Loucy (cell line): ENCODE measurements at regions not wholly inside any gene's neighbourhood (a gene's known extent, or its start where the extent isn't known, plus 50 kb on each side); places are given as distances from the start of the nearest gene placed in this dataset.

ENCODE experiments used
- H2AFZ ChIP-seq: fragments of 200-600 bp; sonication (generic); 2 replicates; pipeline ENCODE4 v1.6.0; 2016; ENCODE audit warnings: antibody characterized with exemption, mild to moderate bottlenecking, low read length, moderate library complexity
- H3F3A ChIP-seq: fragments of 200-600 bp; 2 replicates; pipeline ENCODE4 v1.6.0; 2016; ENCODE audit warnings: antibody characterized with exemption, low read depth, mild to moderate bottlenecking
- H3K27me3 ChIP-seq: fragments of 200-600 bp; sonication (generic); 2 replicates; pipeline ENCODE4 v1.6.1; 2014; ENCODE audit warnings: low read length, mild to moderate bottlenecking; ENCODE audit not compliant: insufficient read depth, poor library complexity, severe bottlenecking
- H3K36me3 ChIP-seq: fragments of 200-600 bp; sonication (generic); 2 replicates; pipeline ENCODE4 v1.6.1; 2016; ENCODE audit warnings: low read length; ENCODE audit not compliant: insufficient read depth
- H3K4me1 ChIP-seq: fragments of 200-600 bp; sonication (generic); 2 replicates; pipeline ENCODE4 v1.5.1; 2014; ENCODE audit warnings: low read length, mild to moderate bottlenecking; ENCODE audit not compliant: insufficient read depth, poor library complexity, severe bottlenecking
- H3K4me2 ChIP-seq: fragments of 200-600 bp; sonication (generic); 2 replicates; pipeline ENCODE4 v1.6.0; 2014; ENCODE audit warnings: antibody characterized with exemption, low read length, low read depth, mild to moderate bottlenecking; ENCODE audit not compliant: poor library complexity, severe bottlenecking
- H3K4me3 ChIP-seq: fragments of 200-600 bp; sonication (generic); 2 replicates; pipeline ENCODE4 v1.5.1; 2014; ENCODE audit warnings: low read length, mild to moderate bottlenecking, mixed read lengths; ENCODE audit not compliant: poor library complexity, severe bottlenecking
- H3K79me2 ChIP-seq: fragments of 200-600 bp; sonication (generic); 2 replicates; pipeline ENCODE4 v1.6.1; 2014; ENCODE audit warnings: low read length; ENCODE audit not compliant: insufficient read depth
- H3K9ac ChIP-seq: fragments of 200-600 bp; sonication (generic); 2 replicates; pipeline ENCODE4 v1.6.0; 2014; ENCODE audit warnings: mild to moderate bottlenecking, low read depth, low read length, moderate library complexity; ENCODE audit not compliant: poor library complexity, severe bottlenecking
- H3K9me2 ChIP-seq: fragments of 200-600 bp; sonication (generic); replicated peaks from 2 replicates; pipeline ENCODE4 v1.6.1; 2016; ENCODE audit warnings: low read depth, low read length, mixed read lengths
- H3K9me3 ChIP-seq: fragments of 200-600 bp; sonication (generic); 2 replicates; pipeline ENCODE4 v1.6.1; 2014; ENCODE audit warnings: mild to moderate bottlenecking, antibody characterized with exemption, low read length, low read depth; ENCODE audit not compliant: insufficient read depth
- H4K20me1 ChIP-seq: fragments of 200-600 bp; sonication (generic); 2 replicates; pipeline ENCODE4 v1.6.0; 2014; ENCODE audit warnings: antibody characterized with exemption, low read length, mild to moderate bottlenecking; ENCODE audit not compliant: insufficient read depth, poor library complexity, severe bottlenecking
- CTCF ChIP-seq: fragments of 200-600 bp; sonication (generic); conservative IDR thresholded peaks from 2 replicates; pipeline ENCODE4 v1.5.1; 2014; ENCODE audit warnings: mild to moderate bottlenecking, antibody characterized with exemption, low read length
- EZH2phosphoT487 ChIP-seq: fragments of 200-600 bp; IDR thresholded peaks from 2 replicates; pipeline ENCODE4 v1.6.1; 2018; ENCODE audit warnings: antibody characterized with exemption, mild to moderate bottlenecking, moderate library complexity, borderline replicate concordance

DNA sequence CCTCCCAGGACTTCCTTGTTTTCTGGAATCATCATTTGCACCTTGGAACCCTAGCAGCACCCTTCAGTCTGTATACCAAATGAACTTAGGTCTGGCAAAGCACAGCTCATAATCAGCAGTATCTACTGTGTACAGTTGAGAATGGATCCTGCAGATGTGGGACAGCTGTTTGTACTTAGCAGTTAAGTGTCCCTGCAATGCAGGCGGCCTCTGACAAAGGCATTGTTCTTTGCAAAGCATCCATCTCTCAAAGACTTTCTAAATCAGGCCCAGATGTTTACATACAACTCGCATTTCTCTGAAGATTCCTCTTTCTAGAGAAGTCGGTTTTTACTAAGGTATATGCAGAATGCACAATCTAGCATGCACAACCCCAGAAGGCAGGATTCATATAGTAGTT lies 170.5 kb upstream of the RBM19 start:
- H3K9me2 ChIP-seq = no peaks in the 10 kb centered on the region
- no peaks in the 10 kb centered on the region; the same call in 1 of the 2 replicates for H3K9me3 ChIP-seq
- no peak overlapping the region for H3K4me3 ChIP-seq
- no peaks in the 10 kb centered on the region for H3K36me3 ChIP-seq
- no peak overlapping the region for H2AFZ ChIP-seq
- no peak overlapping the region for H3K9ac ChIP-seq
- H3K4me2 ChIP-seq = no peak overlapping the region
- no peaks in the 10 kb centered on the region for H3K79me2 ChIP-seq
- no peaks in the 10 kb centered on the region for H3K4me1 ChIP-seq
- no peaks in the 10 kb centered on the region for H3K27me3 ChIP-seq
- no peaks in the 10 kb centered on the region for H3F3A ChIP-seq
- TF ChIP-seq EZH2phosphoT487 (no peak), CTCF (no peak)
- H4K20me1 ChIP-seq = no peaks in the 10 kb centered on the region

DNA sequence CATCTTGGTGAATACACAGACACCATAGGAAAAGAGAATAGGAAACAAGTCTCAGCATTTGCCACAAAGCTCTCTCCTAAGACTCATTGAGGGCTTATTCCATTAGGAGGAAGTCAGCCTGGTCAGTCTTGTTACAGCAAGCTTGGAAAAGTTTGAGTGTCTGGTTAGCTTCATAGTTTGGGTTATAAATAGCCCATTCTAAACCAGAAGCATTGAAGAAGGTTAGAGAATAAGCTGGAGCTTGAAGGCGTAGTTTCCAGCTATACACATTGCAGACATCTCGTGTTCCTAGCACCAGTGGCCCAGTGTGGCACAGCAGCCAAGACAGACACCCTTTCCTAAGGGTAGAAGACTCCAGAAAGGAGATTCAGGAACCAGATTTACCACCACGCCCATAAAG lies 168.8 kb upstream of the RBM19 start:
- Histone ChIP-seq H2AFZ (no peak overlapping the region), H4K20me1 (no peaks in the 10 kb centered on the region), H3K36me3 (no peaks in the 10 kb centered on the region), H3K9me2 (no peaks in the 10 kb centered on the region), H3K9ac (no peak overlapping the region), H3K4me3 (no peak overlapping the region), H3K4me1 (no peaks in the 10 kb centered on the region), H3K9me3 (no peaks in the 10 kb centered on the region), H3F3A (no peaks in the 10 kb centered on the region), H3K4me2 (no peak overlapping the region), H3K79me2 (no peaks in the 10 kb centered on the region), H3K27me3 (no peaks in the 10 kb centered on the region)
- no peak for TF ChIP-seq EZH2phosphoT487
- no peak for TF ChIP-seq CTCF

DNA sequence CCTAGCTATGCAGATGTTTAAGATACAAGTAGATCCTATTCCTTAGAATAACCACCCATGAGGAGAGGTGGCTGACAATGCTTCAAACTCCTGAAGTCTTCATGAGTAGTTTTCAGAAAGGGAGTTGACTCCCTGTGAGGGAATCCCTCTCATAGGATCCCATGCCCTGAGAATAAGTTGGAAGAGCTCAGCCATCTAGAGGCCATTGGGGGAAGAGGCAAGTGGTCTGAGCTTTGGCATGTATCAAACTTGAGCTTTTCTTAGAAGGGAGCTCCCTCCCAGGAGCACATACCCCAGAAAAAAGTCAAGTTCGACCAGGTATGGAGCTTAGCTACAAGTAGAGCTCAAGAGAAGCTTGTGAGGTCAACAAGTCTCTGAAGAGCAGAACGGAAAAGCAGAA lies 165.7 kb upstream of the RBM19 start:
- no peaks in the 10 kb centered on the region for H3K27me3 ChIP-seq
- H4K20me1 ChIP-seq = no peaks in the 10 kb centered on the region
- no peaks in the 10 kb centered on the region for H3K9me3 ChIP-seq
- no peaks in the 10 kb centered on the region for H3K79me2 ChIP-seq
- TF ChIP-seq EZH2phosphoT487 = no peak
- no peak for TF ChIP-seq CTCF
- no peaks in the 10 kb centered on the region for H3K4me1 ChIP-seq
- no peak overlapping the region for H2AFZ ChIP-seq
- H3K4me3 ChIP-seq = no peak overlapping the region
- H3K36me3 ChIP-seq = no peaks in the 10 kb centered on the region
- no peaks in the 10 kb centered on the region for H3F3A ChIP-seq
- no peak overlapping the region for H3K9ac ChIP-seq
- H3K4me2 ChIP-seq = no peak overlapping the region
- H3K9me2 ChIP-seq = no peaks in the 10 kb centered on the region
